ENCODE measurements at regions not wholly inside any gene's neighbourhood (a gene's known extent, or its start where the extent isn't known, plus 50 kb on each side); places are given as distances from the start of the nearest gene placed in this dataset.

DNA sequence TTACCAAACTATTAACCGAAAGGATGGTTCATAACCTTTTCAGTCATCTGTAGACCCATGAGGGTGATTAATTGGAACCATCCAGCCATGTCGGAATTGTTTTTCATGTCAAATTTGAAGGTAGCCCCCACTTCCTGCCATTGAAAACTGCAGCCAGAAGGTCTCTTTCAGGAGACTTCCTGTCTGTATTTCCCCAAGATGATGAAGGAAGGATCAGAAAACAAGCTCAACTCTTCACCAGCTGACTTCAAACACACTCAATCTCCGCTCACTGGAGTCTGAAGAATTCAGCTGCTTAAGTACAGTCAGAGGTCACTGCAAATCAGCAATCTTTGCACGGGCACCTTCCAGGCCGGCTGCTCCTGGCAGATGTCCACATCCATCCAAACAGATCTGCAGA is 291.7 kb upstream of the NPVF start:
- no peak for DNase-seq
- TF ChIP-seq, protein P1, sequence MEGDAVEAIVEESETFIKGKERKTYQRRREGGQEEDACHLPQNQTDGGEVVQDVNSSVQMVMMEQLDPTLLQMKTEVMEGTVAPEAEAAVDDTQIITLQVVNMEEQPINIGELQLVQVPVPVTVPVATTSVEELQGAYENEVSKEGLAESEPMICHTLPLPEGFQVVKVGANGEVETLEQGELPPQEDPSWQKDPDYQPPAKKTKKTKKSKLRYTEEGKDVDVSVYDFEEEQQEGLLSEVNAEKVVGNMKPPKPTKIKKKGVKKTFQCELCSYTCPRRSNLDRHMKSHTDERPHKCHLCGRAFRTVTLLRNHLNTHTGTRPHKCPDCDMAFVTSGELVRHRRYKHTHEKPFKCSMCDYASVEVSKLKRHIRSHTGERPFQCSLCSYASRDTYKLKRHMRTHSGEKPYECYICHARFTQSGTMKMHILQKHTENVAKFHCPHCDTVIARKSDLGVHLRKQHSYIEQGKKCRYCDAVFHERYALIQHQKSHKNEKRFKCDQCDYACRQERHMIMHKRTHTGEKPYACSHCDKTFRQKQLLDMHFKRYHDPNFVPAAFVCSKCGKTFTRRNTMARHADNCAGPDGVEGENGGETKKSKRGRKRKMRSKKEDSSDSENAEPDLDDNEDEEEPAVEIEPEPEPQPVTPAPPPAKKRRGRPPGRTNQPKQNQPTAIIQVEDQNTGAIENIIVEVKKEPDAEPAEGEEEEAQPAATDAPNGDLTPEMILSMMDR (IDR thresholded peaks at IDR 0.05; ENCODE audit: low read depth, low read length) = no peak
- Histone ChIP-seq H3K27ac (no peak overlapping the region), H3K27me3 (ENCODE audit: insufficient read depth, low read depth, severe bottlenecking) (no peaks in the 10 kb centered on the region), H3K36me3 (no peaks in the 10 kb centered on the region), H3K4me3 (ENCODE audit: low read depth, low read length) (no peak overlapping the region), H3K9me3 (ENCODE audit: severe bottlenecking) (no peaks in the 10 kb centered on the region)

GRCh38 chr7:25520516-25520915 is 292.2 kb upstream of the NPVF start:
- no peak overlapping the region for H3K27ac ChIP-seq
- no peaks in the 10 kb centered on the region for H3K36me3 ChIP-seq
- no peaks in the 10 kb centered on the region for H3K9me3 ChIP-seq (ENCODE audit: severe bottlenecking)
- no peak for DNase-seq
- H3K4me3 ChIP-seq (ENCODE audit: low read depth, low read length) = no peak overlapping the region
- no peaks in the 10 kb centered on the region for H3K27me3 ChIP-seq (ENCODE audit: insufficient read depth, low read depth, severe bottlenecking)
- TF ChIP-seq, protein P1 (IDR thresholded peaks at IDR 0.05; ENCODE audit: low read depth, low read length) = no peak

DNA sequence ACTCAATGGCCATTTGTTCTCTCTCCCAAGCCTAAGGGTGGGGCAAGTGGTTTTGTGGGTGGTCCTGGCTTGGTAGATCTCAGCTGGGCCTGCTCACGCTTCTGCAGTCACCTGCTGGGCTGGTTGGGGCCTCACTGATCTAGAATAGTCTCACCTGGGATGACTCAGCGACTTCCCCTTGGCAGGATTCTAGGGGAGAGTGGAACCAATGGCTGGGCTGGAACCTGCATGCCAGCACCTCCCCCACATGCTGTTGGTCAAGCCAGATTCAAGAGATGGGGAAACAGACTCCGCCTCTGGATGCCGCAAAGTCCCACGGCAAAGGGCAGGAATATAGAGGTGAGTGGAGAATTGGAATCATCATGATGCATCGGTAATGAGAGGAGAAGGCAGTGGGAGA is 292.9 kb upstream of the NPVF start:
- H3K27me3 ChIP-seq (ENCODE audit: insufficient read depth, low read depth, severe bottlenecking) = no peaks in the 10 kb centered on the region
- H3K9me3 ChIP-seq (ENCODE audit: severe bottlenecking) = no peaks in the 10 kb centered on the region
- TF ChIP-seq, protein P1 (IDR thresholded peaks at IDR 0.05; ENCODE audit: low read depth, low read length) = no peak
- no peak for DNase-seq
- no peak overlapping the region for H3K27ac ChIP-seq
- H3K36me3 ChIP-seq = no peaks in the 10 kb centered on the region
- no peak overlapping the region for H3K4me3 ChIP-seq (ENCODE audit: low read depth, low read length)

GRCh38 chr7:25522727-25523126 is 294.4 kb upstream of the NPVF start:
- Histone ChIP-seq H3K4me3 (ENCODE audit: low read depth, low read length) (no peak overlapping the region), H3K27me3 (ENCODE audit: insufficient read depth, low read depth, severe bottlenecking) (no peaks in the 10 kb centered on the region), H3K36me3 (no peaks in the 10 kb centered on the region), H3K27ac (no peak overlapping the region), H3K9me3 (ENCODE audit: severe bottlenecking) (no peaks in the 10 kb centered on the region)
- no peak for DNase-seq
- TF ChIP-seq, protein P1 (IDR thresholded peaks at IDR 0.05; ENCODE audit: low read depth, low read length) = no peak

DNA sequence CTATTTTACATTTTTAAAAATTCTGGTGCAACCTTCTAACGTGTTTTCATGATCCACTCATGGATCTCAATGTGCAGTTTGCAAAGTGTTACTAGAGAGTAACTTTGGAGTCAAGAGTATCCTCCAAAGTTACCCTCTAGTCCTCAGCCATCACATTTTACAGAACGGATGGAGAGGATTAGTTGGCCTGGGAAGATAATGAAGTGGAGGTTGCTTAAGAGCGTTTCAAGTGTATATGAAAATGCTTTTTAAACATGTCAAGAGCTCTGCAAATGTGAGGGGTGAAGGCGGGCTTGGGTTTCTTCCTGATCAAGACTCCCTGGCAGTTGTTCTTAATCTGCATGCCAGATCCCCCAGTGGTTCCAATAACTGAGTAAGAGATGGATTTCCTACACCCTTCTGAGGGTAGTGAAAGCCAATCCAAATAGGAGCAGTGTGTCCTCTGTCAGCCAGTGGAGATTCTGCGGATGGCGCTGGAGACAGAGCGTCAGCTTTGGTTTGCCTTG is 299.4 kb upstream of the NPVF start:
- H3K4me3 ChIP-seq (ENCODE audit: low read depth, low read length) = no peak overlapping the region
- H3K27ac ChIP-seq = no peak overlapping the region
- no peak for DNase-seq
- no peaks in the 10 kb centered on the region for H3K36me3 ChIP-seq
- no peaks in the 10 kb centered on the region for H3K27me3 ChIP-seq (ENCODE audit: insufficient read depth, low read depth, severe bottlenecking)
- H3K9me3 ChIP-seq (ENCODE audit: severe bottlenecking) = no peaks in the 10 kb centered on the region
- TF ChIP-seq, protein P1 (IDR thresholded peaks at IDR 0.05; ENCODE audit: low read depth, low read length) = no peak

- no peak overlapping the region for H3K4me3 ChIP-seq (ENCODE audit: low read depth, low read length)
- no peak overlapping the region for H3K27ac ChIP-seq
- H3K27me3 ChIP-seq (ENCODE audit: insufficient read depth, low read depth, severe bottlenecking) = no peaks in the 10 kb centered on the region
- TF ChIP-seq, protein P1 (IDR thresholded peaks at IDR 0.05; ENCODE audit: low read depth, low read length) = no peak
- DNase-seq = no peak
- H3K9me3 ChIP-seq (ENCODE audit: severe bottlenecking) = no peaks in the 10 kb centered on the region
- H3K36me3 ChIP-seq = no peaks in the 10 kb centered on the region
These were observed 301.0 kb upstream of the NPVF start for GRCh38 chr7:25529320-25529719.

Measured in WERI-Rb-1 (cell line).